AG04450 (cell line): ENCODE measurements at regions not wholly inside any gene's neighbourhood (a gene's known extent, or its start where the extent isn't known, plus 50 kb on each side); places are given as distances from the start of the nearest gene placed in this dataset.
"Not testable (repeated sequence)": the region's sequence is repeated elsewhere in the genome, so short reads cannot be mapped to it uniquely, and the experiment has no call there.

Experiments
- CTCF ChIA-PET: fragments of 300-600, 350-600 bp; formaldehyde crosslinking; extraction: SDS; loops from one replicate; lab custom pipeline; 2022; ENCODE audit warnings: antibody characterized with exemption, inconsistent platforms; lab: Charles Lee
- POLR2A ChIA-PET: fragments of 350-600 bp; formaldehyde crosslinking; extraction: SDS; loops from one replicate; lab custom pipeline; 2021; ENCODE audit warnings: antibody characterized with exemption, inconsistent platforms; lab: Yijun Ruan, JAX
- DNase-seq: peaks from one replicate; pipeline ENCODE4 v3.0.0-alpha.2; 2011; ENCODE audit warnings: low read depth, low spot score
- H3K27ac ChIP-seq: one replicate; pipeline ENCODE4 v1.5.1; 2012; ENCODE audit warnings: low read depth, low read length, control low read depth
- H3K27me3 ChIP-seq: one replicate; pipeline ENCODE4 v1.6.0; 2012; ENCODE audit warnings: low read length; ENCODE audit not compliant: control insufficient read depth, insufficient read depth
- H3K4me3 ChIP-seq: 2 replicates; pipeline ENCODE4 v1.5.1; 2011; ENCODE audit warnings: mild to moderate bottlenecking, low read depth, low read length, control low read depth
- H3K9me3 ChIP-seq: 2 replicates; pipeline ENCODE4 v1.5.1; 2012; ENCODE audit warnings: low read length; ENCODE audit not compliant: control insufficient read depth, insufficient read depth
- CTCF ChIP-seq: IDR thresholded peaks from 2 replicates; pipeline ENCODE4 v1.5.1; 2011; ENCODE audit warnings: low read depth, low read length, control low read depth, inconsistent platforms

GRCh38 chr7:137127058-137127457 lies 216.5 kb downstream of the PTN start:
- no peak overlapping the region for H3K4me3 ChIP-seq
- ChIA-PET POLR2A (no interaction called here), CTCF (interaction anchor here (1.5 kb wide), 1 partner anchor 258 kb away, joined by 4 read pairs; no protein-coding TSS in a partner anchor)
- H3K9me3 ChIP-seq, result no peaks in the 10 kb centered on the region
- no peak for TF ChIP-seq CTCF
- no peak for DNase-seq
- H3K27ac ChIP-seq, result no peak overlapping the region
- H3K27me3 ChIP-seq, result no peaks in the 10 kb centered on the region

GRCh38 chr7:137122145-137122544 lies 221.4 kb downstream of the PTN start:
- no peak overlapping the region for H3K4me3 ChIP-seq
- no peak overlapping the region for H3K27ac ChIP-seq
- no peaks in the 10 kb centered on the region for H3K9me3 ChIP-seq
- ChIA-PET CTCF (no interaction called here), POLR2A (no interaction called here)
- no peak for TF ChIP-seq CTCF
- DNase-seq, result no peak
- no peaks in the 10 kb centered on the region for H3K27me3 ChIP-seq

- no peaks in the 10 kb centered on the region for H3K27me3 ChIP-seq
- no peak overlapping the region for H3K4me3 ChIP-seq
- H3K9me3 ChIP-seq, result no peaks in the 10 kb centered on the region
- POLR2A ChIA-PET, result no interaction called here
- no peak for TF ChIP-seq CTCF
- no peak overlapping the region for H3K27ac ChIP-seq
- CTCF ChIA-PET, result no interaction called here
- DNase-seq, result no peak
These were observed 222.8 kb downstream of the PTN start for GRCh38 chr7:137120690-137121089.

GRCh38 chr7:137110535-137110934 lies 233.0 kb downstream of the PTN start:
- no peak overlapping the region for H3K27ac ChIP-seq
- no peaks in the 10 kb centered on the region for H3K9me3 ChIP-seq
- no peak overlapping the region for H3K4me3 ChIP-seq
- CTCF ChIA-PET, result no interaction called here
- H3K27me3 ChIP-seq, result no peaks in the 10 kb centered on the region
- no peak for TF ChIP-seq CTCF
- POLR2A ChIA-PET, result no interaction called here
- no peak for DNase-seq

GRCh38 chr7:137110091-137110509 lies 233.4 kb downstream of the PTN start:
- no peak for TF ChIP-seq CTCF
- Histone ChIP-seq H3K27ac (no peak overlapping the region), H3K9me3 (no peaks in the 10 kb centered on the region), H3K4me3 (no peak overlapping the region), H3K27me3 (no peaks in the 10 kb centered on the region)
- ChIA-PET POLR2A (no interaction called here), CTCF (interaction anchor here (0.6 to 1.0 kb wide), 3 partner anchors 25 to 235 kb away, joined by 3 read pairs; no protein-coding TSS in a partner anchor)
- DNase-seq, result no peak

- H3K9me3 ChIP-seq, H3K27ac ChIP-seq, DNase-seq, H3K4me3 ChIP-seq, POLR2A ChIA-PET, H3K27me3 ChIP-seq, CTCF ChIA-PET: not testable (repeated sequence)
These were observed 235.7 kb downstream of the PTN start for GRCh38 chr7:137107802-137108201.

GRCh38 chr7:137103526-137103925 lies 235.1 kb downstream of the CHRM2 start:
- POLR2A ChIA-PET, H3K9me3 ChIP-seq, H3K27ac ChIP-seq, CTCF ChIA-PET, H3K27me3 ChIP-seq, H3K4me3 ChIP-seq, DNase-seq: not testable (repeated sequence)
